ENCODE measurements at regions not wholly inside any gene's neighbourhood (a gene's known extent, or its start where the extent isn't known, plus 50 kb on each side); places are given as distances from the start of the nearest gene placed in this dataset.

- TF ChIP-seq CTCF (IDR thresholded peaks at IDR 0.05) (no peak), POLR2AphosphoS5 (IDR thresholded peaks at IDR 0.05) (no peak), POLR2A (IDR thresholded peaks at IDR 0.05) (no peak), EP300 (IDR thresholded peaks at IDR 0.05) (no peak)
Observed at GRCh38 chr6:74650668-74651067, 555.2 kb downstream of the COL12A1 start.

Data from upper lobe of left lung (tissue), 4 donors.